ENCODE measurements at regions not wholly inside any gene's neighbourhood (a gene's known extent, or its start where the extent isn't known, plus 50 kb on each side); places are given as distances from the start of the nearest gene placed in this dataset.

DNA sequence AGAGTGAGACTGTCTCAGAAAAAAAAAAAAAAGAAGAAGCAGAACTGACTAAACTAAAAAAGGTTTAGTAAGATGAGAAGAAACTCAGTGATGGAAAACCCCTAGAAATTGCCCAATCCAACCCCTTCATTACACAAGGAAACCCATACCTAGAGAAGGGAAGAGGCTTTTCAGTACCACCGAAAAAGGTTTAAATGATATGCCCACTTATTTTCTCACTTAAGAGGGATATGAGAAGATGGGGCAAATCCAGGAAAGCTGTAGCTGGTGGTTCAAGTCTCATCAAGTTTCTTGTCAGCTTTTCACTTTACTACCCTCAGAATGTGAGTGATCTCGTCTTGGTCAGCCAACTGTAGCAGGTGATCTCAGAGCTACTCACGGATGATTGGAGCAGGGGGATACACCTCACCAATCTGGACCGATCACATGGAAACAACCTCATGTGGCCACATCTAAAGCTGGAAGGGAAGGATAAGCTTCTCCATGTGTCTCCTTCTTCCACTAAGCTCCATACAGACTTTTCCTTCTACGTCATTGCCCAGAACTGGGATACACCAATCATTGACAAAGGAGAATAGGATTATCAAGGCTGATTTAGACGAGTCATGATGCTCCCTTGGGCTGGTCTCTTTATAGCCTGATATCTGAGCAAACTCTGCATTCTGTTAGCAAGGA, 126.7 kb upstream of the POU3F1 start:
- H3K4me1 ChIP-seq (ENCODE audit: insufficient read depth) = no peaks in the 10 kb centered on the region
- Mint-ChIP-seq H3K36me3 (ENCODE audit: low read depth) (no peaks in the 10 kb centered on the region), H3K27ac (no peak overlapping the region), H3K27me3 (ENCODE audit: insufficient read depth, low read depth, poor library complexity) (peaks cover 9% of the 10 kb centered on the region), H3K9me3 (no peaks in the 10 kb centered on the region), H3K4me1 (no peaks in the 10 kb centered on the region; the same call in 2 of the 3 replicates), H3K4me3 (no peak overlapping the region)
- H3F3A ChIP-seq (replicated peaks; ENCODE audit: low read depth) = no peaks in the 10 kb centered on the region
- no peaks in the 10 kb centered on the region for H3K36me3 ChIP-seq (ENCODE audit: insufficient read depth)
- H3K4me2 ChIP-seq = no peak overlapping the region
- peaks cover 25% of the 10 kb centered on the region for H3K9me2 ChIP-seq (ENCODE audit: insufficient read depth)
- H3K27me3 ChIP-seq (ENCODE audit: insufficient read depth) = no peaks in the 10 kb centered on the region
- H3K79me2 ChIP-seq (replicated peaks; ENCODE audit: insufficient read depth) = no peaks in the 10 kb centered on the region
- H2AFZ ChIP-seq = 0 out of 2 replicates have a peak overlapping the region, but pooled peaks have one; percentile 5
- TF ChIP-seq, protein P1, sequence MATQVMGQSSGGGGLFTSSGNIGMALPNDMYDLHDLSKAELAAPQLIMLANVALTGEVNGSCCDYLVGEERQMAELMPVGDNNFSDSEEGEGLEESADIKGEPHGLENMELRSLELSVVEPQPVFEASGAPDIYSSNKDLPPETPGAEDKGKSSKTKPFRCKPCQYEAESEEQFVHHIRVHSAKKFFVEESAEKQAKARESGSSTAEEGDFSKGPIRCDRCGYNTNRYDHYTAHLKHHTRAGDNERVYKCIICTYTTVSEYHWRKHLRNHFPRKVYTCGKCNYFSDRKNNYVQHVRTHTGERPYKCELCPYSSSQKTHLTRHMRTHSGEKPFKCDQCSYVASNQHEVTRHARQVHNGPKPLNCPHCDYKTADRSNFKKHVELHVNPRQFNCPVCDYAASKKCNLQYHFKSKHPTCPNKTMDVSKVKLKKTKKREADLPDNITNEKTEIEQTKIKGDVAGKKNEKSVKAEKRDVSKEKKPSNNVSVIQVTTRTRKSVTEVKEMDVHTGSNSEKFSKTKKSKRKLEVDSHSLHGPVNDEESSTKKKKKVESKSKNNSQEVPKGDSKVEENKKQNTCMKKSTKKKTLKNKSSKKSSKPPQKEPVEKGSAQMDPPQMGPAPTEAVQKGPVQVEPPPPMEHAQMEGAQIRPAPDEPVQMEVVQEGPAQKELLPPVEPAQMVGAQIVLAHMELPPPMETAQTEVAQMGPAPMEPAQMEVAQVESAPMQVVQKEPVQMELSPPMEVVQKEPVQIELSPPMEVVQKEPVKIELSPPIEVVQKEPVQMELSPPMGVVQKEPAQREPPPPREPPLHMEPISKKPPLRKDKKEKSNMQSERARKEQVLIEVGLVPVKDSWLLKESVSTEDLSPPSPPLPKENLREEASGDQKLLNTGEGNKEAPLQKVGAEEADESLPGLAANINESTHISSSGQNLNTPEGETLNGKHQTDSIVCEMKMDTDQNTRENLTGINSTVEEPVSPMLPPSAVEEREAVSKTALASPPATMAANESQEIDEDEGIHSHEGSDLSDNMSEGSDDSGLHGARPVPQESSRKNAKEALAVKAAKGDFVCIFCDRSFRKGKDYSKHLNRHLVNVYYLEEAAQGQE (IDR thresholded peaks at IDR 0.05; ENCODE audit: unreplicated experiment) = no peak
- TF ChIP-seq, protein P2, sequence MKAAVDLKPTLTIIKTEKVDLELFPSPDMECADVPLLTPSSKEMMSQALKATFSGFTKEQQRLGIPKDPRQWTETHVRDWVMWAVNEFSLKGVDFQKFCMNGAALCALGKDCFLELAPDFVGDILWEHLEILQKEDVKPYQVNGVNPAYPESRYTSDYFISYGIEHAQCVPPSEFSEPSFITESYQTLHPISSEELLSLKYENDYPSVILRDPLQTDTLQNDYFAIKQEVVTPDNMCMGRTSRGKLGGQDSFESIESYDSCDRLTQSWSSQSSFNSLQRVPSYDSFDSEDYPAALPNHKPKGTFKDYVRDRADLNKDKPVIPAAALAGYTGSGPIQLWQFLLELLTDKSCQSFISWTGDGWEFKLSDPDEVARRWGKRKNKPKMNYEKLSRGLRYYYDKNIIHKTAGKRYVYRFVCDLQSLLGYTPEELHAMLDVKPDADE (IDR thresholded peaks at IDR 0.05) = no peak
- TF ChIP-seq, protein P3, sequence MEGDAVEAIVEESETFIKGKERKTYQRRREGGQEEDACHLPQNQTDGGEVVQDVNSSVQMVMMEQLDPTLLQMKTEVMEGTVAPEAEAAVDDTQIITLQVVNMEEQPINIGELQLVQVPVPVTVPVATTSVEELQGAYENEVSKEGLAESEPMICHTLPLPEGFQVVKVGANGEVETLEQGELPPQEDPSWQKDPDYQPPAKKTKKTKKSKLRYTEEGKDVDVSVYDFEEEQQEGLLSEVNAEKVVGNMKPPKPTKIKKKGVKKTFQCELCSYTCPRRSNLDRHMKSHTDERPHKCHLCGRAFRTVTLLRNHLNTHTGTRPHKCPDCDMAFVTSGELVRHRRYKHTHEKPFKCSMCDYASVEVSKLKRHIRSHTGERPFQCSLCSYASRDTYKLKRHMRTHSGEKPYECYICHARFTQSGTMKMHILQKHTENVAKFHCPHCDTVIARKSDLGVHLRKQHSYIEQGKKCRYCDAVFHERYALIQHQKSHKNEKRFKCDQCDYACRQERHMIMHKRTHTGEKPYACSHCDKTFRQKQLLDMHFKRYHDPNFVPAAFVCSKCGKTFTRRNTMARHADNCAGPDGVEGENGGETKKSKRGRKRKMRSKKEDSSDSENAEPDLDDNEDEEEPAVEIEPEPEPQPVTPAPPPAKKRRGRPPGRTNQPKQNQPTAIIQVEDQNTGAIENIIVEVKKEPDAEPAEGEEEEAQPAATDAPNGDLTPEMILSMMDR (conservative IDR thresholded peaks at IDR 0.05; ENCODE audit: low read depth in 2 of 2) = no peak
- TF ChIP-seq EZH2 (IDR thresholded peaks at IDR 0.05; ENCODE audit: low read depth, unreplicated experiment) (no peak), CREB1 (CRISPR knock-in tag; IDR thresholded peaks at IDR 0.05; ENCODE audit: low read depth) (no peak), POLR2AphosphoS5 (IDR thresholded peaks at IDR 0.05; ENCODE audit: low read depth) (no peak), JUNB (IDR thresholded peaks at IDR 0.05; ENCODE audit: unreplicated experiment) (no peak), STAT1 (IDR thresholded peaks at IDR 0.05; ENCODE audit: unreplicated experiment) (no peak), ZNF114 (CRISPR knock-in tag; IDR thresholded peaks at IDR 0.05) (no peak), NANOG (IDR thresholded peaks at IDR 0.05; ENCODE audit: borderline replicate concordance) (no peak), ZNF331 (CRISPR knock-in tag; IDR thresholded peaks at IDR 0.05; ENCODE audit: low read depth) (no peak), EZH2phosphoT487 (IDR thresholded peaks at IDR 0.05; ENCODE audit: unreplicated experiment) (no peak)
- TF ChIP-seq, protein P4, sequence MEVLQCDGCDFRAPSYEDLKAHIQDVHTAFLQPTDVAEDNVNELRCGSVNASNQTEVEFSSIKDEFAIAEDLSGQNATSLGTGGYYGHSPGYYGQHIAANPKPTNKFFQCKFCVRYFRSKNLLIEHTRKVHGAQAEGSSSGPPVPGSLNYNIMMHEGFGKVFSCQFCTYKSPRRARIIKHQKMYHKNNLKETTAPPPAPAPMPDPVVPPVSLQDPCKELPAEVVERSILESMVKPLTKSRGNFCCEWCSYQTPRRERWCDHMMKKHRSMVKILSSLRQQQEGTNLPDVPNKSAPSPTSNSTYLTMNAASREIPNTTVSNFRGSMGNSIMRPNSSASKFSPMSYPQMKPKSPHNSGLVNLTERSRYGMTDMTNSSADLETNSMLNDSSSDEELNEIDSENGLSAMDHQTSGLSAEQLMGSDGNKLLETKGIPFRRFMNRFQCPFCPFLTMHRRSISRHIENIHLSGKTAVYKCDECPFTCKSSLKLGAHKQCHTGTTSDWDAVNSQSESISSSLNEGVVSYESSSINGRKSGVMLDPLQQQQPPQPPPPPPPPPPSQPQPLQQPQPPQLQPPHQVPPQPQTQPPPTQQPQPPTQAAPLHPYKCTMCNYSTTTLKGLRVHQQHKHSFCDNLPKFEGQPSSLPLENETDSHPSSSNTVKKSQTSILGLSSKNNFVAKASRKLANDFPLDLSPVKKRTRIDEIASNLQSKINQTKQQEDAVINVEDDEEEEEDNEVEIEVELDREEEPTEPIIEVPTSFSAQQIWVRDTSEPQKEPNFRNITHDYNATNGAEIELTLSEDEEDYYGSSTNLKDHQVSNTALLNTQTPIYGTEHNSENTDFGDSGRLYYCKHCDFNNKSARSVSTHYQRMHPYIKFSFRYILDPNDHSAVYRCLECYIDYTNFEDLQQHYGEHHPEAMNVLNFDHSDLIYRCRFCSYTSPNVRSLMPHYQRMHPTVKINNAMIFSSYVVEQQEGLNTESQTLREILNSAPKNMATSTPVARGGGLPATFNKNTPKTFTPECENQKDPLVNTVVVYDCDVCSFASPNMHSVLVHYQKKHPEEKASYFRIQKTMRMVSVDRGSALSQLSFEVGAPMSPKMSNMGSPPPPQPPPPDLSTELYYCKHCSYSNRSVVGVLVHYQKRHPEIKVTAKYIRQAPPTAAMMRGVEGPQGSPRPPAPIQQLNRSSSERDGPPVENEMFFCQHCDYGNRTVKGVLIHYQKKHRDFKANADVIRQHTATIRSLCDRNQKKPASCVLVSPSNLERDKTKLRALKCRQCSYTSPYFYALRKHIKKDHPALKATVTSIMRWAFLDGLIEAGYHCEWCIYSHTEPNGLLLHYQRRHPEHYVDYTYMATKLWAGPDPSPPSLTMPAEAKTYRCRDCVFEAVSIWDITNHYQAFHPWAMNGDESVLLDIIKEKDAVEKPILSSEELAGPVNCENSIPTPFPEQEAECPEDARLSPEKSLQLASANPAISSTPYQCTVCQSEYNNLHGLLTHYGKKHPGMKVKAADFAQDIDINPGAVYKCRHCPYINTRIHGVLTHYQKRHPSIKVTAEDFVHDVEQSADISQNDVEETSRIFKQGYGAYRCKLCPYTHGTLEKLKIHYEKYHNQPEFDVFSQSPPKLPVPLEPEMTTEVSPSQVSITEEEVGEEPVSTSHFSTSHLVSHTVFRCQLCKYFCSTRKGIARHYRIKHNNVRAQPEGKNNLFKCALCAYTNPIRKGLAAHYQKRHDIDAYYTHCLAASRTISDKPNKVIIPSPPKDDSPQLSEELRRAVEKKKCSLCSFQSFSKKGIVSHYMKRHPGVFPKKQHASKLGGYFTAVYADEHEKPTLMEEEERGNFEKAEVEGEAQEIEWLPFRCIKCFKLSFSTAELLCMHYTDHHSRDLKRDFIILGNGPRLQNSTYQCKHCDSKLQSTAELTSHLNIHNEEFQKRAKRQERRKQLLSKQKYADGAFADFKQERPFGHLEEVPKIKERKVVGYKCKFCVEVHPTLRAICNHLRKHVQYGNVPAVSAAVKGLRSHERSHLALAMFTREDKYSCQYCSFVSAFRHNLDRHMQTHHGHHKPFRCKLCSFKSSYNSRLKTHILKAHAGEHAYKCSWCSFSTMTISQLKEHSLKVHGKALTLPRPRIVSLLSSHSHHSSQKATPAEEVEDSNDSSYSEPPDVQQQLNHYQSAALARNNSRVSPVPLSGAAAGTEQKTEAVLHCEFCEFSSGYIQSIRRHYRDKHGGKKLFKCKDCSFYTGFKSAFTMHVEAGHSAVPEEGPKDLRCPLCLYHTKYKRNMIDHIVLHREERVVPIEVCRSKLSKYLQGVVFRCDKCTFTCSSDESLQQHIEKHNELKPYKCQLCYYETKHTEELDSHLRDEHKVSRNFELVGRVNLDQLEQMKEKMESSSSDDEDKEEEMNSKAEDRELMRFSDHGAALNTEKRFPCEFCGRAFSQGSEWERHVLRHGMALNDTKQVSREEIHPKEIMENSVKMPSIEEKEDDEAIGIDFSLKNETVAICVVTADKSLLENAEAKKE (CRISPR knock-in tag; IDR thresholded peaks at IDR 0.05) = no peak
- no peak overlapping the region for H3K27ac ChIP-seq (ENCODE audit: low read depth)
- ATAC-seq (no peak), DNase-seq (ENCODE audit: low spot score) (no peak)
- no peaks in the 10 kb centered on the region for H4K20me1 ChIP-seq (replicated peaks; ENCODE audit: insufficient read depth)
- H3K4me3 ChIP-seq = no peak overlapping the region

All from GM23338 (cell line).